CD4-positive, alpha-beta T cell treated with Interleukin-1 beta for 1 hour (primary cell): ENCODE measurements at regions not wholly inside any gene's neighbourhood (a gene's known extent, or its start where the extent isn't known, plus 50 kb on each side); places are given as distances from the start of the nearest gene placed in this dataset.
"Not testable (repeated sequence)": the region's sequence is repeated elsewhere in the genome, so short reads cannot be mapped to it uniquely, and the experiment has no call there.

Source experiments
- DNase-seq, 2 donors: peaks; one replicate each; pipeline ENCODE4 v3.0.0-alpha.2; 2020 to 2022

GRCh38 chr1:88454781-88455180 is 229.3 kb upstream of the PKN2 start:
- no peak for DNase-seq

GRCh38 chr1:88455621-88456256 is 228.3 kb upstream of the PKN2 start:
- DNase-seq: no peak

GRCh38 chr1:88457197-88457596 is 226.9 kb upstream of the PKN2 start:
- no peak for DNase-seq

GRCh38 chr1:88461007-88461406 is 223.1 kb upstream of the PKN2 start:
- no peak for DNase-seq

- no peak for DNase-seq
Measured at GRCh38 chr1:88462096-88462487, 222.0 kb upstream of the PKN2 start.

GRCh38 chr1:88462488-88463261 is 221.4 kb upstream of the PKN2 start:
- no peak for DNase-seq

- no peak for DNase-seq
Measured at GRCh38 chr1:88463401-88463985, 220.6 kb upstream of the PKN2 start.

- no peak for DNase-seq
Measured at GRCh38 chr1:88466011-88466410, 218.1 kb upstream of the PKN2 start.

GRCh38 chr1:88466899-88467580 is 217.0 kb upstream of the PKN2 start:
- DNase-seq: no peak

GRCh38 chr1:88472298-88472697 is 211.8 kb upstream of the PKN2 start:
- DNase-seq: no peak

GRCh38 chr1:88472714-88473113 is 211.4 kb upstream of the PKN2 start:
- no peak for DNase-seq

GRCh38 chr1:88474555-88475304 is 209.3 kb upstream of the PKN2 start:
- DNase-seq: no peak

- no peak for DNase-seq
Measured at GRCh38 chr1:88484881-88485280, 199.2 kb upstream of the PKN2 start.

- no peak for DNase-seq
Measured at GRCh38 chr1:88488237-88488636, 195.8 kb upstream of the PKN2 start.

- DNase-seq: no peak
Measured at GRCh38 chr1:88490676-88491075, 193.4 kb upstream of the PKN2 start.

- DNase-seq: no peak
Measured at GRCh38 chr1:88499671-88500070, 184.4 kb upstream of the PKN2 start.

GRCh38 chr1:88502886-88503285 is 181.2 kb upstream of the PKN2 start:
- no peak for DNase-seq

GRCh38 chr1:88503646-88504045 is 180.4 kb upstream of the PKN2 start:
- DNase-seq: no peak

- no peak for DNase-seq
Measured at GRCh38 chr1:88504601-88505000, 179.5 kb upstream of the PKN2 start.

GRCh38 chr1:88509379-88509778 is 174.7 kb upstream of the PKN2 start:
- DNase-seq: no peak

- DNase-seq: no peak
Measured at GRCh38 chr1:88514544-88515060, 169.5 kb upstream of the PKN2 start.

GRCh38 chr1:88517499-88517898 is 166.6 kb upstream of the PKN2 start:
- DNase-seq: not testable (repeated sequence)

GRCh38 chr1:88519156-88519555 is 164.9 kb upstream of the PKN2 start:
- DNase-seq: no peak
